ENCODE measurements at regions not wholly inside any gene's neighbourhood (a gene's known extent, or its start where the extent isn't known, plus 50 kb on each side); places are given as distances from the start of the nearest gene placed in this dataset.

DNA sequence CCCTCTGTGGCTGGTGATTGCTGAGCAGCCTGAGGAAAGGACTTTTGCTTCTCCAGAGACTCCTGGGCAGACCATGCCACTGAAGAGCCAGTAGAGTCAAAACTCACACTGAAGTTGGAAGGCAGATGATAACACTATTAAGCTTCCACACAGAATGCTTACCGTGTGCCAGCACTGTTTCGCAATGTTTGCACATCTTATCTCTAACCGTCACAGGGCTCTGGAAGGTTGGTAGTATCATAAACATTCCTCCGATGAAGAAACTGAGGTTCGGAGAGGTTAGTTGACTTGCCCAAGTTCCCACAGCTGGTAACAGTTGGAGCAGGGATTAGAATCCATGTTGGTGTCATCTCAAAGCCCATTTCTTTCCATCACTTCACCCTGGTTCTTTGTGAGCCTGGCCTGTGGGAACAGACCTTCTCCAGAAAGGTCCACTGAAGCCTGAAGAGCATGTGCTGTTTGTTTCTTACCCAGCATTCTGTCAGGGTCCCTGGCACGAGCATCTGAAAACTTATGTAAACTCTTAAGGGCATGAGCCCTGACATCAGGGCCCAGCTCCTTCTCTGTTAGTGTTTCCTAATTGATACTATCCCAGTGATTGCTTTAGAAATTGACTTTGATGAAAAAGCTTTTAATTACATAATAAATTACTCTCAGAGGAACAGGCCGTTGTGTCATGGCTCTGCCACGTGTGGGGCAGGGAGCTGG, 77.0 kb upstream of the PRR23C start:
- H3K4me3 ChIP-seq (replicated peaks in 1 of 4; ENCODE audit: control extremely low read depth in 1 of 4, insufficient read depth in 1 of 4, low read depth in 3 of 4, low read length in 4 of 4): no peak overlapping the region
- H3K27ac ChIP-seq (ENCODE audit: insufficient read depth, low read length): no peak overlapping the region
- no peaks in the 10 kb centered on the region for H3K36me3 ChIP-seq (ENCODE audit: control insufficient read depth, insufficient read depth, low read length)
- H3K79me2 ChIP-seq (ENCODE audit: control insufficient read depth, insufficient read depth, low read length): no peaks in the 10 kb centered on the region
- peak; percentile 45 to 63 for DNase-seq (ENCODE audit: low read depth in 2 of 2)
- H2AFZ ChIP-seq (ENCODE audit: low read length): no peak overlapping the region
- no peak overlapping the region for H3K4me2 ChIP-seq (ENCODE audit: extremely low read depth, insufficient read depth, low read length)
- H4K20me1 ChIP-seq (ENCODE audit: control insufficient read depth, extremely low read depth, insufficient read depth, low read length): no peaks in the 10 kb centered on the region
- TF ChIP-seq, protein P1, sequence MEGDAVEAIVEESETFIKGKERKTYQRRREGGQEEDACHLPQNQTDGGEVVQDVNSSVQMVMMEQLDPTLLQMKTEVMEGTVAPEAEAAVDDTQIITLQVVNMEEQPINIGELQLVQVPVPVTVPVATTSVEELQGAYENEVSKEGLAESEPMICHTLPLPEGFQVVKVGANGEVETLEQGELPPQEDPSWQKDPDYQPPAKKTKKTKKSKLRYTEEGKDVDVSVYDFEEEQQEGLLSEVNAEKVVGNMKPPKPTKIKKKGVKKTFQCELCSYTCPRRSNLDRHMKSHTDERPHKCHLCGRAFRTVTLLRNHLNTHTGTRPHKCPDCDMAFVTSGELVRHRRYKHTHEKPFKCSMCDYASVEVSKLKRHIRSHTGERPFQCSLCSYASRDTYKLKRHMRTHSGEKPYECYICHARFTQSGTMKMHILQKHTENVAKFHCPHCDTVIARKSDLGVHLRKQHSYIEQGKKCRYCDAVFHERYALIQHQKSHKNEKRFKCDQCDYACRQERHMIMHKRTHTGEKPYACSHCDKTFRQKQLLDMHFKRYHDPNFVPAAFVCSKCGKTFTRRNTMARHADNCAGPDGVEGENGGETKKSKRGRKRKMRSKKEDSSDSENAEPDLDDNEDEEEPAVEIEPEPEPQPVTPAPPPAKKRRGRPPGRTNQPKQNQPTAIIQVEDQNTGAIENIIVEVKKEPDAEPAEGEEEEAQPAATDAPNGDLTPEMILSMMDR (conservative IDR thresholded peaks at IDR 0.05 in 1 of 2, IDR thresholded peaks at IDR 0.05 in 1 of 2; ENCODE audit: low read depth in 1 of 2, low read length in 2 of 2): no peak
- no peak for TF ChIP-seq EZH2 (IDR thresholded peaks at IDR 0.05; ENCODE audit: low read length, missing control alignments)
- no peaks in the 10 kb centered on the region for H3K27me3 ChIP-seq (ENCODE audit: control insufficient read depth, insufficient read depth, low read length)
- H3K9me3 ChIP-seq (ENCODE audit: control insufficient read depth, insufficient read depth, low read depth, low read length): no peaks in the 10 kb centered on the region
- no peak overlapping the region for H3K9ac ChIP-seq (ENCODE audit: insufficient read depth, low read length)
- H3K4me1 ChIP-seq (ENCODE audit: control insufficient read depth, extremely low read depth, insufficient read depth, low read length): peaks cover 21% of the 10 kb centered on the region

DNA sequence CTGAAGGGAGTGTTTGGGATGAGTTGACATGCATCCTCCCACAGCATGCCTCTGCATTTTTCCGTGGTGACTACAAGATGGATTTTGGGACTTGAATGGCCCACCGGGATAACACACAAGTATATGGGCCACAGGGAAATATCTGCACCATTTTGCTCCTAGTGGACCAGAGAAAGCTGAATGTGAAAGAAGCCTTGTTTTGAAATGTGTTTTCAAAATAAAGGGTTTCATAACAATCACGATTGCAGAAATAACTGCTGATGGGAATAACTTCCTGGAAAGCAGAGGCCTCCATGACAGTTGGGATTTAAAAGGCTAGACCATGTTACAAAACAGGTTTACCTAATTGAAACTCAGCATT, 77.5 kb upstream of the PRR23C start:
- no peak overlapping the region for H3K9ac ChIP-seq (ENCODE audit: insufficient read depth, low read length)
- no peak overlapping the region for H2AFZ ChIP-seq (ENCODE audit: low read length)
- TF ChIP-seq, protein P1 (conservative IDR thresholded peaks at IDR 0.05 in 1 of 2, IDR thresholded peaks at IDR 0.05 in 1 of 2; ENCODE audit: low read depth in 1 of 2, low read length in 2 of 2): no peak
- H4K20me1 ChIP-seq (ENCODE audit: control insufficient read depth, extremely low read depth, insufficient read depth, low read length): no peaks in the 10 kb centered on the region
- no peak overlapping the region for H3K27ac ChIP-seq (ENCODE audit: insufficient read depth, low read length)
- H3K4me3 ChIP-seq (replicated peaks in 1 of 4; ENCODE audit: control extremely low read depth in 1 of 4, insufficient read depth in 1 of 4, low read depth in 3 of 4, low read length in 4 of 4): no peak overlapping the region
- H3K4me2 ChIP-seq (ENCODE audit: extremely low read depth, insufficient read depth, low read length): no peak overlapping the region
- H3K27me3 ChIP-seq (ENCODE audit: control insufficient read depth, insufficient read depth, low read length): no peaks in the 10 kb centered on the region
- DNase-seq (ENCODE audit: low read depth in 2 of 2): peak; percentile 47 to 79
- H3K79me2 ChIP-seq (ENCODE audit: control insufficient read depth, insufficient read depth, low read length): no peaks in the 10 kb centered on the region
- no peaks in the 10 kb centered on the region for H3K9me3 ChIP-seq (ENCODE audit: control insufficient read depth, insufficient read depth, low read depth, low read length)
- H3K4me1 ChIP-seq (ENCODE audit: control insufficient read depth, extremely low read depth, insufficient read depth, low read length): peaks cover 21% of the 10 kb centered on the region
- H3K36me3 ChIP-seq (ENCODE audit: control insufficient read depth, insufficient read depth, low read length): no peaks in the 10 kb centered on the region

DNA sequence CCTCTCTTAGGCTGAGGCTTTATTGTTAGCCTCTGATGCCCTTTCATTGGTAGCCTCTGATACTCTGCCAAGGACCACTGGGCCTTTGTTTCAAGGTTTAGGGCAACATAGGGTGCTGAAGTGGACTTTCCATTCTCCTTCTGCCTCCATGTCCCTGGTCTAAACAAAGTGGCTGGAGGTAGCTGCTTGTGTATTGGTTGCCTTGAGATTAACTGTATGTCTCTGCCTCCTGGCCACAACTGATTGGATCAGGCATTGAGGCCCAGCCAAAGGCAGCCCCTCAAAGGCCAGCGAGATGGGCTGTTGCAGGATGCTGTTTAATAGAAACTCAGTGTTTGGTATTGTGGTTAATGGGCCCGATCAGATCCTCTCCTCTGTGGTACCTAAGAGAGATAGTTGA, 77.9 kb upstream of the PRR23C start:
- Histone ChIP-seq H3K4me2 (ENCODE audit: extremely low read depth, insufficient read depth, low read length) (no peak overlapping the region), H3K4me1 (ENCODE audit: control insufficient read depth, extremely low read depth, insufficient read depth, low read length) (peaks cover 21% of the 10 kb centered on the region), H4K20me1 (ENCODE audit: control insufficient read depth, extremely low read depth, insufficient read depth, low read length) (no peaks in the 10 kb centered on the region), H2AFZ (ENCODE audit: low read length) (no peak overlapping the region), H3K9me3 (ENCODE audit: control insufficient read depth, insufficient read depth, low read depth, low read length) (no peaks in the 10 kb centered on the region), H3K27ac (ENCODE audit: insufficient read depth, low read length) (no peak overlapping the region), H3K36me3 (ENCODE audit: control insufficient read depth, insufficient read depth, low read length) (no peaks in the 10 kb centered on the region), H3K79me2 (ENCODE audit: control insufficient read depth, insufficient read depth, low read length) (no peaks in the 10 kb centered on the region), H3K27me3 (ENCODE audit: control insufficient read depth, insufficient read depth, low read length) (no peaks in the 10 kb centered on the region), H3K4me3 (replicated peaks in 1 of 4; ENCODE audit: control extremely low read depth in 1 of 4, insufficient read depth in 1 of 4, low read depth in 3 of 4, low read length in 4 of 4) (no peak overlapping the region), H3K9ac (ENCODE audit: insufficient read depth, low read length) (no peak overlapping the region)
- no peak for DNase-seq (ENCODE audit: low read depth in 2 of 2)
- no peak for TF ChIP-seq EZH2 (IDR thresholded peaks at IDR 0.05; ENCODE audit: low read length, missing control alignments)
- TF ChIP-seq, protein P1 (conservative IDR thresholded peaks at IDR 0.05 in 1 of 2, IDR thresholded peaks at IDR 0.05 in 1 of 2; ENCODE audit: low read depth in 1 of 2, low read length in 2 of 2): no peak

Data from fibroblast of lung (primary cell).